GM19463 (cell line): ENCODE measurements at regions not wholly inside any gene's neighbourhood (a gene's known extent, or its start where the extent isn't known, plus 50 kb on each side); places are given as distances from the start of the nearest gene placed in this dataset.
A peak's percentile ranks its signal among the peaks of the same experiment; 100 is the strongest.

ENCODE experiments used
- ATAC-seq: cut with Tn5 transposase; IDR thresholded peaks from one replicate; pipeline ENCODE4 v1.9.1; 2021; ENCODE audit warnings: mild to moderate bottlenecking, moderate library complexity; ENCODE audit not compliant: unreplicated experiment

DNA sequence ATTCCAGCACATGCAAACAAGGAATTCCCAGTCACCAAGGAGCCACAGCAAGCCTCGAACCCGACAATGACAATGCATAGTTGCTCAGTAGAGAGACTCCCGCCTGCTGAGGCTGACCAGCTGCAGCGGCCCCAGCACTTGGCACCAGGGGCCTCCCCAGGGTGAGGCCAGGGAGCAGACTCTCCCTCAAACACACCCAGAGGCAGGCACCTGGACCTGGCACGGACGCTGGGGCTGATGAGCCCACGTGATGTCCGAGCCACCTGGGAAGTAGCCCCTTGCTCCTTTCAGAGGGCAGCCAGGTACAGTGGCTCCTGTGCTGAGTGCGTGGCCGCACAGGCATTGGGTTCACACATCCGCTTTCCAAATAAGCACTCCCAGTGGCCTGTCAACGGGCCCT is 315.9 kb upstream of the TGFBR2 start:
- no peak for ATAC-seq

DNA sequence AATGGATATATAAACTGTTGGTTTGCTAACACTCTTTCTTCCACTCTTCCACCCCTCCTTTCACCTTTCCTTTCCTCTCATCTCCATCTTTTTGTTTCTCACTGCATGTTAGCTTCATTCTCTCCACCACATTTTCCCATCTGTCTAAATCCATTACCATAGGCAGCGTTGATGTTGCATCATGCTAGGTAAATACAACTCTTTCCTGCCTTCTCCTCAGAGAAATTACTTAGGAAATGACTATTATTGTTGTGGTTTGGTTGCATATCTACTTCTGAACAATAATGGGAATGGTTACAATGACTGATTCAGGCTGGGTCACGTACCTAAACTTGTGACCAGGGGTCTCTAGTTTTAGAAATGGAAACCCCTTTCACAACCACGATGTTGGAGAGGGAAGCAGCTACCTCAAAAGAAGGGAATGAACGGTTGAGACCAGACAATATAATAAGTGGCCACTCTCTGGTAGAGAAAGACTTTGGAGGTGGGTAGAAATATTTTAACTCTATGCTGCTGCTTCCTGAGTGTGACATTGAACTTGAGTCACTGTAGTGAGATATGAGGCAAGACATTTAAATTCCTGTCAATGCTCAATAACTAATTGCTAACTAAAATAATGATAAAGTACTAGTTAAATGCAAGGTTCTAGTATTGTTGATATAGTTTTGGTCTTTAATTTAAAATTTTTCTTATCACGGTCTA is 314.1 kb upstream of the TGFBR2 start:
- no peak for ATAC-seq

DNA sequence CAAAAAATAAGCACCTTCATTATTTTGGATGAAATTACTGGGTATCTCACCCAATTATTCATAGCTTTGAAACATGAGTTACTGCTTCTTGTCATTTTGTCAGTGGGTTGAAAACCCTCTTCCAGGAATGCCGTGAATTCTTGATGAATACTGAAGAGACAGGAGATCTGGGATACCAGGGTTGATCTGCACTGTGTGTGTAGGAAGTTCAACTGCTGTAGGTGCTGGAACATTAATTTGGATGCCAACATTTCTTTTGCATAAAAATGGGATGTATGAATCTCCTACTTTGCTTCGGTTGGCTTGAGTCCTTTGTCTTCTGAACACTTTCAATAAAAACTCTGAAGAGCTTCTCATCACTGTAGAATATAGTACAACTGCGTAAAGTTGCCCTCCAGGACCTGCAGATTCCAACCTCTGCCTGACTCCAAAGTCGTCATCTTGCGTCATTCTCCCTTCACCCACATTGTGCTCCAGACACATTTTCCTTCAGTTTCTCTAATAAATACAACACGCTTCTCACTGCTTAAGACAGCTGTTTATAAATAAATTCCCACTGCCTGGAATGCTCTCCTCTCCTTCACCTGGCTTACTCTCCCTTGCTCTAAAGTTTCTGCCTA is 312.7 kb upstream of the TGFBR2 start:
- no peak for ATAC-seq

DNA sequence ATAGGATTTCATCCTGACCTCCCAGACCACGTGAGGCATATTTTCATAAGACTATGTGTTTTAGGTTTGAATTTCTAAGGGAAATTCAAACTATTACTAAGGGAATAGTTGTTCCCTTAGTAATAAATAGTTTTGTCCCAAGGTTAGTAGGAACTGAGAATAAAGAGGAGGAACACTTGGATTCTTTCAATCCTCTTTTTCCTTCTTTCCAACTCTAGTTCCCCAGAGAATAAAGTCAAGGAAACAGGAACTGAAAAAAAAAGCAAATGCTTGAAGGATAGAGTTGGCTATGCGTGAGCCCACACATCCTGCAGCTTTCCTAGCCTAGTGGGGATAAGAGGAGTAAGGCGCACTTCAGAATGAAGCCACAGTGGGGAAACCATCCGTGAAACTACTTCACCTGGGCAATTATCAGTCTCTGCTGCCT is 312.1 kb upstream of the TGFBR2 start:
- no peak for ATAC-seq

DNA sequence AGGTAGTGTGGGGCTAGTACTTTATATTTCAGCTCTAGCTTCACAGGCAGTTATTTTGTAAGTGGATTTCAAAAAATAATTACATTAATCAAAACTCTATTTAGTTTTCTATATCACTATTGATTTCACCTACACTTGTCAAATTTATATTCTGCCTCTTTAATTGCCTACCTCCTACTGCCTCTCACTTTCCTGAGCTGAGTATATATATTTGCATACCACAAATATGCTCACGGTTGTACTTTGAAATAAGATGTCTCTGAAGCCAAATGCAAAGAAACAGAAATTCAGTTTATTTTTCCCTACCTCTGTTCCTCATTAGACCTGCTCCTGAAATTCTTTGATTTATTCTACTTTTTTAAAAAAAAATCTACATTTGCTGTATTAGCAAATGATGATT is 309.3 kb upstream of the TGFBR2 start:
- ATAC-seq = no peak

DNA sequence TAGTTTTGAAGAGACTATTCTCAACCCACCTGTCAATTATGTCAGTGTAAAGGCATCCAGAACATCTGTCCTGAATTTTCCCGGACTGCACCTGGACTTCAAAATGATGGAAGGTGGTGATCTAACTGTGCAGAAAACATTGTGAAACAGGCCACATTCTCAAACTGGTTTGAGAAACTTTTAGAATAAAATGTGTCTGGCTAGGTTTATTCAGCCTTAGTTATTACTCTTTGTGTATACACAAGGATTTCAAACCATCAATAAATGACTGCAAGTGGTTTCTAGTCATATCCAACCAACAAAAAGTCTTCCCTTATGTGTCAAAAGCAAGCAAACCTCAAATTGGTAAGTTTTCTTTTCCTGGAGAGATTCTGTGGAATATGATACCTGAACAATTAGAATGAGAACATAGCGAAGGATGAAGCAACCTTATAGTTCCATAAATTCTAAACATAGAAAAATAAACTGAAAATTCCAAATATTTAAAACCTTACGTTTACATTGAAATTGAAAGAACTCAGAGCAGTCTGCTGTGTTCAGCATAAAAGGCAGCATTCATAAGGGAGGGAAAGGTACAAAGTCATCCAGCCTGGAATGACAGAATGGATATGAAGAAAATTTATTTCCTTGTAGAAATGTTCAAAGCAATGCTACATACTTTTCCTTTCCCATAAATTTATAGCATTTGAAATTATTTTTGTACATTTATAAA is 306.6 kb upstream of the TGFBR2 start:
- no peak for ATAC-seq

DNA sequence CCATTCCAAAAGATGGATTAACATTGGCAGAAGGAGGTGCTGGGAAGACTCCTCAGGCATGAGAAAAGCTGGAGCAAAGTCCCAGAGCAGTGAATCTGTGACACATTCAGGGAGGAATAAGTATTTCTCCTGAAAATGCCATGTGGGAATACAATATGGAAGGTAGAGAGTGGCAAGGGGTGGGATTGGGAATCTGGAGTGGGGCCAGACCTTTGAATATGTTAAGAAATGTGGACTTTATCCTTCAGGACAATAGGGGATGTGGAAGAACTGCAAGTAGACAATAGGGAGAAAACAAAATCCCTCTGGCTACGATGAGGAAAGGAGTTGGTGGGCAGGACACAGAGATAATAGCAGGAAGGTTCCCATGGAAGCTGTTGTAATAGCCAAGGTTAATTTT is 305.6 kb upstream of the TGFBR2 start:
- no peak for ATAC-seq

DNA sequence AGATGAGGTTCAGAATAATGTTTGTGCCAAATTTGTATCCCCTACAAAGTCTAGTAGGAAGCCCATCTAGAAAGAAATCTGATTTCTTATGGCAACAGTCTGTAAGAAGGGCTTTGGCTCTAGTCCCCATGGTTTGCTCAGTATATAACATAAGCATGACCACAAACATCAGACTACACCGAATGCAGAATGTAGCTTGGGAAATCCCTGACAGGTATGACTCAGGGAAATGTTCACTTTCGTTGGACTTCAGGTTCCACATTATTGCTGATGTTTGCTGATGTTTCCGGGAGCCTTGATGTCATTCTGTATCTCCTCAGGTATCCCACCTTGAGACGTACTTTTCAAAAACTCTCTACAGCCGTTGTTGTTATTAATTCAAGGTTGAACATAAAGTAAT is 304.4 kb upstream of the TGFBR2 start:
- ATAC-seq = peak; percentile 70

DNA sequence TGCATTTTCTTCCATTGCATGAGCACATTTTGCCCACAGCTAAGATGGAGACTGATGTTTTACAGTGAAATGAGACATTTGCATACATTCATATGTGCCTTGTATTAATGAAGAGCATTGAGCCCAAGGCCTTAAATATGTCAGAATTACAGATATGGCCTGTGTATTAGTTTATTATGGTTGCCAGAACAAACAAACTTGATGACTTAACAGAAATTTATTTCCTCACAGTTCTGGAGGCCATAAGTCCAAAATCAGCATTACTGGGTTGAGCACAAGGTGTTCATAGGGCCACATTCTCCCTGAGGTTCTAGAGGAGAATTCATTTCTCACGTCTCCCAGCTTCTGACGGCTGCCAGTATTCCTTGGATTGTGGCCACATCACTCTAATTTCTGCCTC is 302.6 kb upstream of the TGFBR2 start:
- ATAC-seq = no peak

DNA sequence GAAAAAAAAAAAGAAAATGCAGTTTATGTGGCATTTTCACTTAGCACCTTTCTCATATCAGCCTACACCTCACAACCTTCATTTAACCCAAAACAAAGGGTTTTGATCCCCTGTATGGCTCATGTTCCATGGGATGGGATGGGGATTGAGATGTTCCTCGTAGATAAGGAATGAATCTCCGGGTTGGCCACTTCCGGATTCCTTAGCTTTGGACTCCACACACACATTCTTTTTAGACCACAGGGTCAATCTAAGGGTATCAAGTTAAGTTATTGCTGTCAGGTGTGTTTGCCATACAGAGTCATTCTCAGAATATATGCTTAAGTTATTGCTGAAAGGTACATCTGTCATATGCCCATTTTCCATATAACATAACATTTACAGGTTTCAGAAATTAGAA is 301.4 kb upstream of the TGFBR2 start:
- ATAC-seq = no peak

DNA sequence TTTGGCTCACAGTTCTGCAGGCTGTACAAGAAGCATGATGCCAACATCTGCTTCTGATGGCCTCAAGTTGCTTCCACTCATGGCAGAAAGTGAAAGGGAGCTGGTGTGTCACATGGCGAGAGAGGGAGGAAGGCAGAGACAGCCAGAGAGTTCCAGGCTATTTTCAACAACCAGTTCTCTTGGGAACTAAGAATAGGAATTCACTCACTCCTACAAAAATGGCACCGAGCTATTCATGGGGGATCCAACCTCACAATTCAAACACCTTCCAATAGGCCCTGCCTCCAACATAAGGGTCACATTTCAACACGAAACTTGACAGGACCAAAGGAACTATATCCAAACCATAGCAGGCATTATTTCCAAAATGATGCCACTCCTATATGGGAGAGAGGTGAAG is 299.5 kb upstream of the TGFBR2 start:
- ATAC-seq = no peak

DNA sequence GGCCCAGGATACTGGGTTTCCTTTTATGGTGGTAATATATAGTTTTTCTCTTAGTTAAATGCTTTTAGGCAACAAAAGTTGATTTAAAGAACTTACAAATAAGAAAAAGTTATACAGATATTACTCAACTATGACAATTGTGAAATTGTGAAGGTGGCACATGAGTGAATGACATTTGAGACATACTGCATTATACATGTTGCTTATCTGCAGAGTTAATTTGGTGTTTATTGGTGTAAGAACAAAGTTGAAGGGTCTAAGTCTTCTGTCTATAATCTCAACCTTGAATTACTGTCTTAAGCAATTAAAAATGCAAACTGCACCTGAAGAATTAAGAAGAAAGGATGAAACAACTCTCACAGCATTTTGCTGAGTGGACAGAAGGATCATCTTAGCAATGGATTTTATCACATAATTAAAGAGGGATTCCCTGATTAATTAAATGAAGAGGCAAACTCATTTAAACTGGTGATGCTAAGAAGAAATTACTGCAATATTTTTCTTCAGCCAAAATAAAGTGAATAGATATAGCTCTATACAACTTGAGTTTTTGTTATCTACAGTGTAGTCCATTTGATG is 298.9 kb upstream of the TGFBR2 start:
- no peak for ATAC-seq

DNA sequence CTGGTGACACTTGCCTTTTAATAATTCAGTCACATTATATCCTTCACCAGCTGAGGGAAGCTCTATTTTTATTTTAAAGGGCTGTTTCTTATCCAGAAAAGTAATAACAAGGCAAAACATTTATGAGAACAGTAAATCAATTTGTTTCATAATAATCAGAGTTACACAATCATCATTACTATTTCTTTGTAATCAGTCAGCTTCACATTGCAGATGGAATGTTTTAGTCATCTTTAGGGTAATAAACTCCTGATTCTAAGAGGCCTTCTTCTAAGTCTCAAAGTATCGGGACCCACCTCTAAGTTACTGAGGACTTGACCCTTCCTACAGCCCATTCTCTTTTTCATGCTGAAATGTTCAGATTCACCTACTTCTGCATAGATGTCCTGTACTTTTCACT is 298.3 kb upstream of the TGFBR2 start:
- no peak for ATAC-seq

DNA sequence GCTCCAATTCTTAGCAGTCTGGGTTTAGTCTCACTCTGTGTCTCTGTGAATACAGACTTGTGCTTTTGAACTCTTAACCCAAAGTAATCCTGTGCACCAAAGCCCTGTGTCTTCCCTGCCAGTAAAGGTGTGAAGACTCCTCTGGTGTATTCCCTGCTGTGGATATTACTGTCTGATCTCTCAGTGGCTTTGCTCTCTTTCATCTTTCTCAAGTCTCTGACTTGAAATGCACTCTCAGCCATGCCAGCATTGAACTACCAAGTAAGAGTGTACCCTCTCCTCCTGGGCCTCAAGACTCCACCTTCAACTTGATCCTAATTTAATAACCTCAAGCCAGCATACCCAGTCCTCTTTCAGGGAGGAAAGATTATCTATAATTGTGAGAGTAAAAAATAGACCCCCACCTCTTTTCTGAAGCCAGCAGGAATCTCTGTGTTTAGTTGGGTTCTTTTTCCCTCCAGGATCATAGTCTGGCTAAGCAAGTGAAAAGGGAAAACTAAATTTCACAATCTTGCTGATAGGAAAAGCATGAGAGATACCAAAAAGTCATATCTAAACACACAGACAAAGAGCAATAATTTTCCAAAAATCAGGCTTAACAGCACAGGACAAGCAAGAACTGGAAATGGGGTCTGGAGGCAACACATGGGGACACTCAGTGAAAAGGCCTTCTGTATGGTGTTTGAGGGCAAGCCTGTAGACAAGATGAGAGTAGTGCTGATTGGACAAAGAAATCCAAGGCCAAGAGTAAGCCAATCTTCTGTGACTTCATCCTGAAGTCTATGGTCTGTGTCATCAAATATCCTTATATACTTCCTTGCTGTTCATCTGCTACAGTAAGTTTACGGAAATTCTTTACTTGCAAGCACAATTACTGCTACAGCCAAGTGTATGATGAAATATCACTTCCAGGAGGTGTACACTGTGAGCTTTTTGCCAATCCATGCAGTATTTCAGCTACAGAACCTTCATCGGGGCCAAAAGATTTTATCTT is 296.1 kb upstream of the TGFBR2 start:
- no peak for ATAC-seq

DNA sequence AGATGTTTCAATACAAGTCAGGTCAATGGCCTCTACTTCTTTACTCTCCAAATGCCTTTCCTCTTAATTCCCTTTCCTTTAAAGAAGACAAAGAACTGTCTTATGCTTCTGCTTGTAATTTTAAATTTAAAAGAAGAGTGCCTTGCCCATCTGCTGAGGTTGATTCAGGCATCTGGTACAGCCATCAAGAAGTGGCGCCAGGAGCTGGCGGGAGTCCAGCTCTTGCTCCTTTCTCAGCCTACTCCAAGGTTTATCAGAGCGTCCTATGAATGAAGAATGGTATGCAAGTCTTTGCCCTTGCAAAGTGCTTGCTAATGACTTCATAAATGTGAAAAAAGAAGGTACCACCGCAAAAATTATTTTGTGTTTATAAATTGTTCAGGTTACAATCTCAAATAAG is 294.6 kb upstream of the TGFBR2 start:
- no peak for ATAC-seq

DNA sequence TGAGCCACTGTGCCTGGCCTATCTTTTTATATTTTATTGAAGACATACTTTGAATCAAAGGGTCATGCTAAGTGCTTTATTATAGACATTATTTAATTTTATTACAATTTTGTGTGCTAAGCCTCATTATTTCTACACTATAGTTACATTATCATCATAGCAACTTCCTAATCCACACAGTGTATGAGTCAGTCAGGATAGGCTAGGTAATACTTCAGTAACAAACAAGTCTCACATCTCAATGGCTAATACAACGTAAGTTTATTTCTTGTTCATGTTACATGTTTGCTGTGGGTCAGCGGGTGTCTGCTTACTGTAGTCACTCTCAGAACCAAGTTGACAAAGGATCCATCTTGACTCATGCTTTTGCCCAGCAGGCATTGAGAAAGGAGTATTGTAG is 292.6 kb upstream of the TGFBR2 start:
- ATAC-seq = no peak

DNA sequence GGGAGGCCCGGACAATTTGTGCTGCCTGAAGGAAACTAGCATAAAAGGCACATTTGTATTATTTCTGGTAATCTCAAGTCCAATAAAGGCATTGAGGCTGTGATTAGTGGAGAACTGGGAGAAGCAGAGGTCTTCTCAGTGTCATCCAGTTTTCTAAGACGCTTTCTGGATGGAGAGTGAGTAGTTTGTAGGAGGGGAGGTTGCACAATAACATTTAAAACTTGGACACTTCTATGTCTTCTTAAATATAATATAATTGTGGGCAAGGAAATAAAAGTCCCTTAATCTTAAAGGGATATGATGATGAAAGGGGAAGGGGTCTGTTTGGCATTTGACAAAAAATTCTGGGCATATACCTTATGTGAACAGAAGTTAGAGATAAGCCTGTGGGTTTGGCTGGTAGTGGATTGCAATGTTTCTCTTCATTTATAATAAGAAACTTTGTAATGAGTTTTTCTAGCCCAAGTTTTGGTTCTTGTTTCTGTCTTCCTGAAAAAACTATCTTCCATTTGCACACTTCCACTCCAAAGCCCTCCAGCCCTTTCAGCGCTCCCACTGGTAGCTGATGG is 291.6 kb upstream of the TGFBR2 start:
- no peak for ATAC-seq

DNA sequence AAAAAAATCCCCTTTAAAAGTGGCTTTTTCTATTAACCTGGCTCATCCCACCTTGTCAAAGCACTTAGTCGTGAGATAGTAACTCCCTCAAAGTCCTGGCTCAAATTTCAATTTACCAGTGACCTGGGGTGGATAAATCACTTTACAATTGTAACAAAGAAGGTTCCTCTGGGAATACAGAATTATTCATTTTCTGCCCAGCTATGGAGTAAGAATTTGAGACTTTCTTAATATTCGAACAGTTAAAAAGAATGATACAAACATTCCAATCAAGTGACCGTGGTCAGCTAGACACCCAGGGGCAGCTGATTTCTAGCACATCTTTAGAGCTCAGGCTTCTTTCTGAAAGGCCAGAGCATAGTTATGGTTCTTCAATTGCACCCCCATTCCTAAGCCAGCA is 291.0 kb upstream of the TGFBR2 start:
- no peak for ATAC-seq

DNA sequence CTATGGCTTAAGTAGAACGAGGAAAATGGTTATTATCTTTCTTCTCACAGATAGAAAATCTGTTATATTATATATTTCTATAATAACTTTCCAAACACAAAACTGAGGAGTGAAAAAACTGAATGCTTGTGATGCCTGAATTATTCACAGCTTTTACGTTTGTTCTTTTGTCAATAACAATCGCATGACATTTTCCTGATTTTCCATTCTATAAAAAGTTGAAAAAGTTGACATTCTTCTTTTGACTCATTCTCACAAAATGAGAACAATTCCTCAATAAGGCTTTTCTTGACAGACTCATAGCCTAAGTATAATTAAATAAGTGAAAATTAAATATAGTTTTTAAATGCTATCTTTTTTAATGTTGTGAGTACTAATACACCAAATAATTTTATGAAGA is 288.8 kb upstream of the TGFBR2 start:
- no peak for ATAC-seq

DNA sequence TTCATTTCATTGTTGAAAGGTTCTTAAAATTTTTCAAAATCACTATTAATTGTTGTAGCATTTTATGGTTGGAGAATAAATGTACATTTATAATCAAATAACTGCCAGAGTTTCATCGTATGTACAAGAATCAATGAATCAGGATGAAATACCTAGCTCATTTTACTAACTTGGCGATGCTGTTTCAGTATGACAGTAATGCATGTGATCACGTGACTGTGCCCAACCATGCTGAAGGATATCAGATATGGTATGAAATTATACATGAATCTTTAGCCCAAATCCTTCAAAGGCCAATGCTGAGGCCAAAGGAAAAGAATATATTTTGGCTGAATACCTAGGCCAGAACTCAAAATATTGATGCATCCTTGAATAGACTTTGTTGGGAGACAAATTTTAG is 288.3 kb upstream of the TGFBR2 start:
- no peak for ATAC-seq
